HG02678 (cell line): ENCODE measurements at regions not wholly inside any gene's neighbourhood (a gene's known extent, or its start where the extent isn't known, plus 50 kb on each side); places are given as distances from the start of the nearest gene placed in this dataset.
"Not testable (repeated sequence)": the region's sequence is repeated elsewhere in the genome, so short reads cannot be mapped to it uniquely, and the experiment has no call there.

ENCODE experiments used
- ATAC-seq: cut with Tn5 transposase; IDR thresholded peaks from one replicate; pipeline ENCODE4 v1.9.1; 2021; ENCODE audit warnings: mild to moderate bottlenecking, moderate library complexity; ENCODE audit not compliant: unreplicated experiment

GRCh38 chr6:112503091-112503596 is 156.0 kb downstream of the RFPL4B start:
- no peak for ATAC-seq

GRCh38 chr6:112504621-112505020 is 157.5 kb downstream of the RFPL4B start:
- ATAC-seq, result no peak

GRCh38 chr6:112511441-112511840 is 164.3 kb downstream of the RFPL4B start:
- ATAC-seq, result no peak

GRCh38 chr6:112513175-112513574 is 166.0 kb downstream of the RFPL4B start:
- ATAC-seq, result no peak

GRCh38 chr6:112522587-112522986 is 175.5 kb downstream of the RFPL4B start:
- peak; percentile 71 for ATAC-seq

- no peak for ATAC-seq
Observed at GRCh38 chr6:112524071-112524470, 176.9 kb downstream of the RFPL4B start.

- no peak for ATAC-seq
Observed at GRCh38 chr6:112525749-112526148, 178.6 kb downstream of the RFPL4B start.

- no peak for ATAC-seq
Observed at GRCh38 chr6:112526594-112526993, 179.5 kb downstream of the RFPL4B start.

- not testable (repeated sequence) for ATAC-seq
Observed at GRCh38 chr6:112528306-112528705, 181.2 kb downstream of the RFPL4B start.

GRCh38 chr6:112535816-112536215 is 188.7 kb downstream of the RFPL4B start:
- no peak for ATAC-seq

- no peak for ATAC-seq
Observed at GRCh38 chr6:112539355-112539754, 192.2 kb downstream of the RFPL4B start.

- not testable (repeated sequence) for ATAC-seq
Observed at GRCh38 chr6:112541847-112542246, 194.7 kb downstream of the RFPL4B start.

- not testable (repeated sequence) for ATAC-seq
Observed at GRCh38 chr6:112547321-112548085, 200.4 kb downstream of the RFPL4B start.

- no peak for ATAC-seq
Observed at GRCh38 chr6:112549749-112550148, 202.6 kb downstream of the RFPL4B start.

GRCh38 chr6:112557435-112557834 is 210.3 kb downstream of the RFPL4B start:
- no peak for ATAC-seq

- ATAC-seq, result no peak
Observed at GRCh38 chr6:112557961-112558360, 210.8 kb downstream of the RFPL4B start.

- ATAC-seq, result no peak
Observed at GRCh38 chr6:112560651-112561050, 213.5 kb downstream of the RFPL4B start.

GRCh38 chr6:112562301-112563231 is 215.4 kb downstream of the RFPL4B start:
- no peak for ATAC-seq

- ATAC-seq, result no peak
Observed at GRCh38 chr6:112563368-112563767, 216.2 kb downstream of the RFPL4B start.

GRCh38 chr6:112568066-112568465 is 220.9 kb downstream of the RFPL4B start:
- no peak for ATAC-seq

- ATAC-seq, result no peak
Observed at GRCh38 chr6:112571488-112572270, 224.5 kb downstream of the RFPL4B start.
